Immature natural killer cell (primary cell): ENCODE measurements at regions not wholly inside any gene's neighbourhood (a gene's known extent, or its start where the extent isn't known, plus 50 kb on each side); places are given as distances from the start of the nearest gene placed in this dataset.

Source experiments
- DNase-seq, 3 donors: peaks; one replicate each; pipeline ENCODE4 v3.0.0; 2022; ENCODE audit warnings: mixed read lengths in 1 of 3
- H3K27ac Mint-ChIP-seq, 6 donors: one replicate each; pipeline ENCODE4 v1.8.0; 2020; ENCODE audit warnings: mixed read lengths in 6 of 6, mild to moderate bottlenecking in 5 of 6, inconsistent platforms in 4 of 6, moderate library complexity in 3 of 6
- H3K27me3 Mint-ChIP-seq, 3 donors: one replicate each; pipeline ENCODE4 v1.8.0; 2020 to 2021; ENCODE audit warnings: low read depth in 3 of 3, mild to moderate bottlenecking in 3 of 3, mixed read lengths in 3 of 3, moderate library complexity in 3 of 3, inconsistent platforms in 1 of 3
- H3K36me3 Mint-ChIP-seq, 3 donors: one replicate each; pipeline ENCODE4 v1.8.0; 2020; ENCODE audit warnings: mixed read lengths in 3 of 3, inconsistent platforms in 2 of 3, mild to moderate bottlenecking in 2 of 3
- H3K4me1 Mint-ChIP-seq, 2 donors: one replicate each; pipeline ENCODE4 v1.8.0; 2020; ENCODE audit warnings: inconsistent platforms in 2 of 2, mild to moderate bottlenecking in 2 of 2, mixed read lengths in 2 of 2, moderate library complexity in 1 of 2
- H3K4me3 Mint-ChIP-seq, 5 donors: one replicate each; pipeline ENCODE4 v1.8.0; 2020; ENCODE audit warnings: mild to moderate bottlenecking in 5 of 5, mixed read lengths in 5 of 5, inconsistent platforms in 3 of 5, moderate library complexity in 3 of 5
- H3K9me3 Mint-ChIP-seq, 6 donors: one replicate each; pipeline ENCODE4 v1.8.0; 2020; ENCODE audit warnings: mild to moderate bottlenecking in 6 of 6, mixed read lengths in 6 of 6, inconsistent platforms in 4 of 6, moderate library complexity in 3 of 6

GRCh38 chr6:144346719-144347447 lies 61.7 kb downstream of the UTRN start:
- DNase-seq, result no peak
- Mint-ChIP-seq H3K27me3 (peaks cover 6 to 17% (median 10%) of the 10 kb centered on the region in 3 donors), H3K36me3 (peaks cover 12 to 16% (median 15%) of the 10 kb centered on the region in 3 donors), H3K4me1 (peaks cover 90 to 99% of the 10 kb centered on the region in 2 donors), H3K27ac (peak overlapping the region; percentile 90 to 98 (median 96)), H3K4me3 (peak overlapping the region; percentile 76 to 93 (median 90)), H3K9me3 (no peaks in the 10 kb centered on the region)

GRCh38 chr6:144347448-144347759 lies 62.3 kb downstream of the UTRN start:
- H3K4me1 Mint-ChIP-seq, result peaks cover 90 to 99% of the 10 kb centered on the region in 2 donors
- peak overlapping the region; percentile 76 to 93 (median 90) for H3K4me3 Mint-ChIP-seq
- no peak for DNase-seq
- H3K36me3 Mint-ChIP-seq, result peaks cover 12 to 16% (median 15%) of the 10 kb centered on the region in 3 donors
- H3K27me3 Mint-ChIP-seq, result peaks cover 6 to 17% (median 10%) of the 10 kb centered on the region in 3 donors
- no peaks in the 10 kb centered on the region for H3K9me3 Mint-ChIP-seq
- peak overlapping the region; percentile 90 to 98 (median 96) for H3K27ac Mint-ChIP-seq

DNA sequence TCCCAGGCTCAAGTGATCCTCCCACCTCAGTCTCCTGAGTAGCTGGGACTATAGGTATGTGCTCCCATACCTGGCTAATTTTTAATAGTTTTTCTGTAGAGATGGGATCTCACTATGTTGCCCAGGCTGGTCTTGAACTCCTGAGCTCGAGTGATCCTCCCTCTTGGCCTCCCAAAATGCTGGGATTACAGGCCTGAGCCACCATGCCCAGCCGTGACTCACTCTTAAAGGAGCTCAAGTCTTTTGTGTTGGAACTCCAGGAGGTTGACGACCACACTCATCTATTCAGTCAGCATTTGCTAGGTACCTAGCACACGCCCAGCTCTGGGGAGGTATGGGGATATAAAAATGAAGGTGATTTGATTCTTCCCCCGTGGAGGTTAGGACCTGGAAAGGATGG lies 62.8 kb downstream of the UTRN start:
- H3K4me1 Mint-ChIP-seq, result peaks cover 90 to 99% of the 10 kb centered on the region in 2 donors
- peak overlapping the region; percentile 76 to 93 (median 90) for H3K4me3 Mint-ChIP-seq

DNA sequence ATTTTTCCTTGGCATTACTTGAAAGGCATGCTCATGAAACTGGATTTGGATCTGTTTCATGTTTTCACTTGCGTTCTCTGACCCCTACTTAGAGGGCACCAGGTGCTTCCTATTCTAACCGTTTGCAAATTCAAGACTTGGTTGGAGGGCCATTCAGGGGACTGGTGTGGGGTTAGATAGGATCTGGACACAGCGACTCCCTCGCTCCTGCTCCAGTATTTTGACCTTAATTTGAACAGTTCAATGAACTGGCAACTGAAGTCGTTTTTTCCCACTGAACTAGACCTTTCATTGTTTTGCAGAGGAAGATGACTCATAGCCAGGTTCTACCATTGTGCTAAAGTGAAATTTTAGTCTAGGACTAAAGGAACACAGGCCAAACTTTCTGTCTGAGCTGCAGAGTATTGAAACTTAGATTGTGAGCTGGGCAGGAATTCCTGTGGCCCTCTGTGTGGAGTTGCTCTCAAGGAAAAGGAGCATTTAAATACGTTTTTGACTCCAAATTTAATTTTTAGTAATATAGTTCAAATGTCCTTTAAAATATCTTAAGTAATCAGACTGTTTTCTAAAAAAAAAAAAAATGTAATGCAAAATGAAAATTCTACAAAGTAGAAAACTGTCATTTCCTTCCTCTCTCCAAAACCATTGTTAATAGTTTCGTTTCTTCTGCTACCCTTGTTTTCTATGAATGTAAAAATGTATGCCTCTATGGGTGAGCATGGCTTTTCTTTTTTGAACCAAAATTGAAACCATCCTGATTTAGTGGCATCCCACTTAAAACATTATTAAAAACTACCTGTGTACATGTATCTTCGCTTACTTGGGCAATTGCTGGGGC lies 64.8 kb downstream of the UTRN start:
- no peaks in the 10 kb centered on the region for H3K9me3 Mint-ChIP-seq
- H3K36me3 Mint-ChIP-seq, result peaks cover 12 to 16% (median 15%) of the 10 kb centered on the region in 3 donors
- peak; percentile 49 to 54 (median 53) for DNase-seq
- H3K4me1 Mint-ChIP-seq, result peaks cover 97 to 99% of the 10 kb centered on the region in 2 donors
- H3K27ac Mint-ChIP-seq, result peak overlapping the region; percentile 90 to 98 (median 97)
- peak overlapping the region; percentile 77 to 93 (median 84) for H3K4me3 Mint-ChIP-seq
- H3K27me3 Mint-ChIP-seq, result peaks cover 0 to 9% (median 7%) of the 10 kb centered on the region in 3 donors

More for the DNA sequence above, 62.8 kb downstream of the UTRN start:
- H3K27ac Mint-ChIP-seq, result peak overlapping the region; percentile 90 to 98 (median 96)
- no peaks in the 10 kb centered on the region for H3K9me3 Mint-ChIP-seq
- H3K27me3 Mint-ChIP-seq, result peaks cover 6 to 14% (median 10%) of the 10 kb centered on the region in 3 donors
- DNase-seq, result no peak
- peaks cover 12 to 16% (median 15%) of the 10 kb centered on the region in 3 donors for H3K36me3 Mint-ChIP-seq

GRCh38 chr6:144350528-144350880 lies 65.4 kb downstream of the UTRN start:
- H3K27me3 Mint-ChIP-seq, result peaks cover 0 to 7% (median 6%) of the 10 kb centered on the region in 3 donors
- H3K9me3 Mint-ChIP-seq, result no peaks in the 10 kb centered on the region
- peak overlapping the region; percentile 77 to 93 (median 84) for H3K4me3 Mint-ChIP-seq
- peaks cover 12 to 16% (median 15%) of the 10 kb centered on the region in 3 donors for H3K36me3 Mint-ChIP-seq
- DNase-seq, result no peak
- H3K27ac Mint-ChIP-seq, result peak overlapping the region; percentile 90 to 98 (median 97)
- peaks cover 95 to 97% of the 10 kb centered on the region in 2 donors for H3K4me1 Mint-ChIP-seq

- Mint-ChIP-seq H3K4me3 (peak overlapping the region; percentile 76 to 93 (median 84)), H3K27me3 (peaks cover 0 to 7% (median 6%) of the 10 kb centered on the region in 3 donors), H3K27ac (peak overlapping the region; percentile 90 to 98 (median 97)), H3K36me3 (peaks cover 12 to 16% (median 15%) of the 10 kb centered on the region in 3 donors), H3K9me3 (no peaks in the 10 kb centered on the region), H3K4me1 (peaks cover 95 to 97% of the 10 kb centered on the region in 2 donors)
- peak in 1 of 3 donors; percentile 28 for DNase-seq
Observed at GRCh38 chr6:144351379-144352127, 66.4 kb downstream of the UTRN start.

DNA sequence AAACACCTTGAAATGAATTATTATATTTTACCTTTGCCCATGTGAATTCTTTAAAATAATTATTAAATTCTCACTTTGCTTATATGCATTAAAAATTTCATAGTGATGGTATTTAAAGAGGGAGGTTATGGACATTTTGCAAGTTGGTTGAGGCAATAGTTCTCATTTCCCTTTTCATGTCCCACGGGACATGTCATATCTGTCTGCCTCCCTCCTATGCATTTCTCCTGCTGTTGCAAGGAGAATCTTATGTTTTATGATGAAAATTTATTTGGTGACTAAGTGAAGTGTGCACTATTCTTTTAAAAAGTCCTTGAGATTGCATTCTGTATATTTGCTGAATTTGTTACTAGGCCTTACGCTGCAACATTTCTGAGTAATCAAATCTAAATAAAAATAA lies 67.2 kb downstream of the UTRN start:
- Mint-ChIP-seq H3K9me3 (no peaks in the 10 kb centered on the region), H3K4me3 (peak overlapping the region; percentile 76 to 93 (median 84)), H3K4me1 (peaks cover 94 to 97% of the 10 kb centered on the region in 2 donors), H3K27me3 (peaks cover 0 to 7% (median 6%) of the 10 kb centered on the region in 3 donors), H3K36me3 (peaks cover 8 to 14% (median 10%) of the 10 kb centered on the region in 3 donors), H3K27ac (peak overlapping the region; percentile 90 to 98 (median 97))
- no peak for DNase-seq

DNA sequence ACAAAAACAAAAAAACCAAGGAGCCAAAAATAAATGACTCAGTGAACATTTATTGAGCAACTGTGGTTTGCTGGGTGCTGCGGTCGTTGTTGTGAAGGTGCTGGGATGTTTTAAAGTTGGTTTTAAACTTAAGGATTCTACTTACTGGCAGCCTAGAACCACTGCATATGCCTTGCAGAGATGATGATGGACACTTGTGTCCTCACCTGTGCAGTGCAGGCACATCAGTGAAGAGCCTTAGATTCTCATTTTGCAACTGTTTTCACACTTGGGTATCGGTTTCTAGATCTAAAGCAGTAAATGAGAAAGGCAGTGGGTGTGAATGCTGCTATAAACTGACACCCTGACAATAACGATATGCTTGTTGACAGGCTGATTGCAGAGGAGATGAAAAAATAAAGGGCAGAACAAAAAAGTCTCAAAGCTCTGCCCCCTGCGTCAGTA lies 68.8 kb downstream of the UTRN start:
- Mint-ChIP-seq H3K9me3 (no peaks in the 10 kb centered on the region), H3K4me1 (peaks cover 88 to 97% of the 10 kb centered on the region in 2 donors), H3K36me3 (peaks cover 0 to 6% (median 3%) of the 10 kb centered on the region in 3 donors), H3K27me3 (peaks cover 0 to 6% (median 5%) of the 10 kb centered on the region in 3 donors), H3K4me3 (peak overlapping the region; percentile 78 to 93 (median 84)), H3K27ac (peak overlapping the region; percentile 90 to 98 (median 97))
- peak; percentile 76 to 83 (median 82) for DNase-seq

GRCh38 chr6:144359783-144360182 lies 74.6 kb downstream of the UTRN start:
- no peak overlapping the region for H3K4me3 Mint-ChIP-seq
- peaks cover 86 to 97% of the 10 kb centered on the region in 2 donors for H3K4me1 Mint-ChIP-seq
- no peaks in the 10 kb centered on the region for H3K9me3 Mint-ChIP-seq
- peak overlapping the region; percentile 90 to 94 (median 91) for H3K27ac Mint-ChIP-seq
- H3K27me3 Mint-ChIP-seq, result no peaks in the 10 kb centered on the region
- H3K36me3 Mint-ChIP-seq, result no peaks in the 10 kb centered on the region
- DNase-seq, result no peak

GRCh38 chr6:144360401-144360800 lies 75.3 kb downstream of the UTRN start:
- peak in 2 of 3 donors; percentile 39 to 41 for DNase-seq
- no peaks in the 10 kb centered on the region for H3K27me3 Mint-ChIP-seq
- no peaks in the 10 kb centered on the region for H3K9me3 Mint-ChIP-seq
- no peaks in the 10 kb centered on the region for H3K36me3 Mint-ChIP-seq
- peak overlapping the region; percentile 50 to 76 (median 67) for H3K4me3 Mint-ChIP-seq
- peak overlapping the region; percentile 88 to 94 (median 91) for H3K27ac Mint-ChIP-seq
- H3K4me1 Mint-ChIP-seq, result peaks cover 87 to 99% of the 10 kb centered on the region in 2 donors

DNA sequence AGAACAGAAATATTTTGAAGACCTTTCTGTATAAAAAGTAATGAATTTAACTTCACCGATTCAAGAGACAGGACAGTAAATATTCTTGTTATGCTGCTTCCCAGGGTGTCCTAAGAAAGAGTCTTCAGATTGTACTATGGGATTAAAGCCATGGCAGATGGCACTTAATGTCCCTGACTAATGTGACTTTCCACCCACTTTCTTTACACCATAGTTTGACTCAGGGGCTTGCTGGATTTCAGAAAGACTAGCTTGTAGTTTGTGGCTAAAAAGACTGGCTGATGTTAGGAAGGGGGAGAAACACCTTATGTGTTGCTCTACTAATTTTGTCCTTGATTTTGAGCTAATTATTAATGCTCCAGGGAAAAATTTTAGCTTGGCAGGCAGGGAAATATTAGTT lies 75.9 kb downstream of the UTRN start:
- Mint-ChIP-seq H3K27ac (peak overlapping the region; percentile 88 to 94 (median 91)), H3K4me3 (peak overlapping the region; percentile 50 to 76 (median 67)), H3K36me3 (no peaks in the 10 kb centered on the region), H3K9me3 (no peaks in the 10 kb centered on the region), H3K4me1 (peaks cover 90 to 100% of the 10 kb centered on the region in 2 donors), H3K27me3 (no peaks in the 10 kb centered on the region)
- no peak for DNase-seq

GRCh38 chr6:144362042-144363018 lies 77.2 kb downstream of the UTRN start:
- DNase-seq, result no peak
- Mint-ChIP-seq H3K4me3 (peak overlapping the region; percentile 24 to 56 (median 39)), H3K27ac (peak overlapping the region; percentile 82 to 91 (median 88)), H3K4me1 (peaks cover 90 to 99% of the 10 kb centered on the region in 2 donors), H3K27me3 (peaks cover 0 to 3% (median 0%) of the 10 kb centered on the region in 3 donors), H3K9me3 (no peaks in the 10 kb centered on the region), H3K36me3 (no peaks in the 10 kb centered on the region)
